ENCODE measurements at regions not wholly inside any gene's neighbourhood (a gene's known extent, or its start where the extent isn't known, plus 50 kb on each side); places are given as distances from the start of the nearest gene placed in this dataset.

GRCh38 chr18:40120356-40120755, 1834.7 kb upstream of the PIK3C3 start:
- TF ChIP-seq CTCF (IDR thresholded peaks at IDR 0.05) (no peak), POLR2A (IDR thresholded peaks at IDR 0.05) (no peak), EP300 (IDR thresholded peaks at IDR 0.05) (no peak)
